Right ventricle myocardium superior (tissue), 1 donor: ENCODE measurements at regions not wholly inside any gene's neighbourhood (a gene's known extent, or its start where the extent isn't known, plus 50 kb on each side); places are given as distances from the start of the nearest gene placed in this dataset.
"Not testable (repeated sequence)": the region's sequence is repeated elsewhere in the genome, so short reads cannot be mapped to it uniquely, and the experiment has no call there.

Source experiments
- ATAC-seq: fragments of 200-7000 bp; cut with Tn5 transposase; one replicate; pipeline ENCODE4 v1.9.1; 2020; ENCODE audit warnings: mild to moderate bottlenecking; ENCODE audit not compliant: poor library complexity
- DNase-seq: peaks from one replicate; pipeline ENCODE4 v3.0.0-alpha.2; 2020
- intact Hi-C: fragments of 100-400 bp; cut with DNase I; formaldehyde crosslinking; loops from one replicate; pipeline ENCODE4 v1.11.2; 2022
- donor health status: DM: no; HTN: yes; CAD: no; lungs with severe emphysema.

DNA sequence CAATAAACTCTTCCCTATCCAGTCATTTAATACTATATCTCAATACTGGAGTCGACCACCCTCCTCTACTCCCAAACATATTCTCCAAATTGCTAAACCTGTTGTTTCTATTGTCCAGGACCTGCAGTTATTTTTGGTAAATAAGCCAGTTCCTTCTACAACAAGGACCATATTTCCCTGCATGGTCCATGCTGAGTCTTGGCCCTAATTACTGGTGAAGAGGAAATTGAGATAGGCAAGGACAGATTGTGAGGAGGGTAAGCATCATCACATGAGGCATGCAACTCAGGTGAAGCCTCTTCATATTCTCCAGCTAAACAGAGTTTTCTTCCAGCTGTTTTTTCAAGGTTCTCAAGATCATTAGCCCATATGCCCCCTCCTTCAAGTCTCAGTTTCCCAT, 1193.6 kb downstream of the RAPGEF2 start:
- DNase-seq, result no peak
- ATAC-seq, result no peak
- intact Hi-C loops, result no loop called here

DNA sequence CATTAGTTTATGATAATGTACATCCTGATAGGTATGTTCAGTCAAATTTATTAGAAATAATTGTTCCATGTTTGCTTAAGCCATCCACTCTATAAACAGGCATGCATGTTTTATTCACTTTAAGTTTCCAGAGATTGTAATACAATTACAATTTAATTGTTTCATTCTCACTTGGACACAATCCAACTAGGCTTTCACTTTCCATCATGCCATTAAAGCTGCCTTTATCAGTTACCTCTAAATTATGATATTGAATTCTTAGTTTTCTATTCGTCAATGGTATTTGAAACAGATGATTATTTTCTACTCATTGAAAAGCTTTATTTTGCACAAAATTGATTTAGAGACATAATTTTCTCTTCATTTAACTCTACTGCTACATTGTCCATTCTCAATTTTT, 1196.3 kb downstream of the RAPGEF2 start:
- DNase-seq, result no peak
- intact Hi-C loops, result no loop called here

DNA sequence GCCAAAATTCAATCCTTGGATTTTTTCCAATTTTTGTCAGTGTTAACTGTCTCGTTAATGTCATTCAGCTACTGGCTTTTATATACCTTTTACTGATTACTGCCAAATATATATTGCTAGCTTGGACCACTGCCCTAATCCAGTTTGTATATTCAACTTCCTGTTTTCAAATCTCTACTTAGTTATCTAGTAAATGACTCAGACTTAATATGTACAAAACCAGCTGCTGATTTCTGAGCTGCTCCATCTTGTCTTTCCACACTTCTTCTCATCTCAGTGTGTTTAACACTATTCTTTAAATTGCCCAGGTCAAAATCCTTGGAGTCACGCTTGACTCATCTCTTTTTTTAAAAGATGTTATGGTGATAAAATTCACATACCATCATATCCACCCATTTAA, 1196.7 kb downstream of the RAPGEF2 start:
- ATAC-seq (no peak), DNase-seq (no peak)
- intact Hi-C loops, result no loop called here

More for the DNA sequence above, 1196.3 kb downstream of the RAPGEF2 start:
- ATAC-seq, result no peak

- ATAC-seq, result no peak
- intact Hi-C loops, result no loop called here
- no peak for DNase-seq
These were observed 1213.2 kb downstream of the RAPGEF2 start for GRCh38 chr4:160316036-160316435.

DNA sequence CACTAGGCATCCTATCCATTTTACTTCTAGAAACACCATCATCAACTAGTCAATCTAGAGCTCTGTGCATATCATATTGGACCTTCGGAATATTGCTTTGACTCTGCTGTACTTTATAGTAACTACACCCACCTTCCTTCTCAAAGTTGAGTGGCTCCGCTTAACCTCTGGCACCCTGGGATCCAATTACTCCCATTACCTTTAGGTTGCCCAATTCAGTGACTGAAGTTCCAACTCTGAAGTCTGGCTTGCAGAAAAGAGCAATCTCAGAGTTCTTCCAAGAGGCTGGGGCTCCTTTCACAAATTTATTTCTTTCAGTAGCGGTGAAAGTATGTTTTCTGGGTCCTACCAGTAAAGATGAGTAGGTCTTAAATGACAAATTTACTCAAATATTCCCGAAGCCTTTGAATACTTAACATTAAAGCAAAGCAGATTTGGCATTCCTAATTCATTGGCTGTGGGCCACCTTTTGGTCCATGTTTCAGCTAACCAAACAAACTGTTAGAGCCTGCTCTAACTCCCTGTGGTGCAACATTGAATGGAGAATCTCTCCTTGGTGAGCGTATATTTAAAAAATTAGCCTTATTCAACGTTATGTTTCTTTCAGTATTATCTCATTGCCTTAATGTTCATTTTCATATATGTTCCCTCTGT, 1215.8 kb downstream of the RAPGEF2 start:
- intact Hi-C loops, result no loop called here
- ATAC-seq (no peak), DNase-seq (no peak)

DNA sequence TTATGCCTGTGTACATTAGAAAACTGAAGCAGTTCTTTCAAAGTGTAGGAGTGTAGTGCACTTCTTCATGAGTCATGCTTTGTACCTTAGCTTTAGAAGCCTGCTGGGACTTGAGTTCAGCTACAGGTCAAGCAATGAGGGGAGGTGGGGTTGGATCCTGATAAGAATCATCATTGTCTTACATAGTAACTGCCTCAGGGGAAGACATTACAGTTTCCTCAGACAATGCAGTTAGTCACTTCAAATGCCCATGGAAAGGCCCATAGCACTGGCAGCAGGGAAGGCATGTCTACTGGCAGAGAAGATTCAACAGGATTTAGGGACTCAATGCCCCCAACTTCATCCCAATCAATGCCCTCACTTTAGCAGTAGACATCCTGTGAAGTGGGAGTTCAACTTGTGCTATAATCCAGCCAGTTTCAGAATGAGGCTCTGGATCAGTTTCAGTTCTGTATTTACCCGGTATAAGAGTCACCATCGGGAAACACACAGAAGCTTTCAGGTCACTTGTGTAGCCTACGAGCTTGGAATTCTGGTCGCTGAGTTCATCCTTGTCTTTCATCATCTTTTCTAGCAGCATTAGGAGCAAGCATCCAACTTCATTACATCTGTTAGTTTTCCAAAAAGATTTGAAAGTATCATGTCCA, 1216.5 kb downstream of the RAPGEF2 start:
- no peak for ATAC-seq
- intact Hi-C loops, result no loop called here

GRCh38 chr4:160319868-160320260, 1217.0 kb downstream of the RAPGEF2 start:
- intact Hi-C loops, result no loop called here
- DNase-seq, result no peak
- no peak for ATAC-seq

More for the DNA sequence above, 1216.5 kb downstream of the RAPGEF2 start:
- no peak for DNase-seq

DNA sequence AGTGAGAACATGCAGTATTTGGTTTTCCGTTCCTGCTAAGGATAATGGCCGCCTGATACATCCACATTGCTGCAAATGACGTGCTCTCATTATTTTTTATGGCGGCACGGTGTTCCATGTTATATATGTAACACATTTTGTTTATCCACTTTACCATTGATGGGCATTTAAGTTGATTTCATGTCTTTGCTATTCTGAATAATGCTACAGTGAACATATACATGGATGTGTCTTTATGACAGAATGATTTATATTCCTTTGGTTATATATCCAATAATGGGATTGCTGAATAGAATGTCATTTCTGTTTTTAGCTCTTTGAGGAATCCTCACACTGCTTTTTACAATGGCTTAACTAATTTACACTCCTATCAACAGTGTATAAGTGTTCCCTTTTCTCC, 1223.2 kb downstream of the RAPGEF2 start:
- no peak for ATAC-seq
- intact Hi-C loops, result no loop called here
- no peak for DNase-seq

- DNase-seq (no peak), ATAC-seq (no peak)
- intact Hi-C loops, result no loop called here
These were observed 1244.3 kb downstream of the RAPGEF2 start for GRCh38 chr4:160347197-160347596.

GRCh38 chr4:160350944-160351343, 1248.1 kb downstream of the RAPGEF2 start:
- intact Hi-C loops, result no loop called here
- DNase-seq (no peak), ATAC-seq (no peak)

- intact Hi-C loops, result no loop called here
- no peak for DNase-seq
- no peak for ATAC-seq
These were observed 1249.8 kb downstream of the RAPGEF2 start for GRCh38 chr4:160352637-160353036.

DNA sequence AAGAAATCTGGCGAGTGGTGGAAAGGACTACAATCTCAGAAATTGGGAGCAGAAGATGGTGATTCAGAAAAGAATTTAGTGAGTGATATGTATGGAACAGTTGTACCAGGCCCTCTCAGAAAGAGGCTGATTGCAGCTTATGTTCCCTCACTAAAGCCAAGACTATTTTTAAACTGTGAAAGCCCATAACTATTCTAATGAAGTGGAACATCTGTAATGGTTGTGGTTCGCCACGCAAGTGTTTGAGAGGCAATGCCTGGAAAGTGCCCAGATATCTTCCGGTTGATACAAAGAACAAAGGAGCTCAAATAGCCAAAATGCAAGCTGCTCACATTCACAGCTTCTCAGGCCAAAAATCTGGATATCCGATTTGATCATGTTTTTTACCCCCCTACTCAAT, 1250.7 kb downstream of the RAPGEF2 start:
- ATAC-seq (no peak), DNase-seq (no peak)
- intact Hi-C loops, result no loop called here

GRCh38 chr4:160362478-160362877, 1259.6 kb downstream of the RAPGEF2 start:
- intact Hi-C loops, result no loop called here
- no peak for DNase-seq
- ATAC-seq, result no peak

GRCh38 chr4:160364217-160364616, 1261.3 kb downstream of the RAPGEF2 start:
- intact Hi-C loops, result no loop called here
- no peak for DNase-seq
- no peak for ATAC-seq

GRCh38 chr4:160364665-160365064, 1261.8 kb downstream of the RAPGEF2 start:
- DNase-seq, ATAC-seq, intact Hi-C loops: not testable (repeated sequence)

DNA sequence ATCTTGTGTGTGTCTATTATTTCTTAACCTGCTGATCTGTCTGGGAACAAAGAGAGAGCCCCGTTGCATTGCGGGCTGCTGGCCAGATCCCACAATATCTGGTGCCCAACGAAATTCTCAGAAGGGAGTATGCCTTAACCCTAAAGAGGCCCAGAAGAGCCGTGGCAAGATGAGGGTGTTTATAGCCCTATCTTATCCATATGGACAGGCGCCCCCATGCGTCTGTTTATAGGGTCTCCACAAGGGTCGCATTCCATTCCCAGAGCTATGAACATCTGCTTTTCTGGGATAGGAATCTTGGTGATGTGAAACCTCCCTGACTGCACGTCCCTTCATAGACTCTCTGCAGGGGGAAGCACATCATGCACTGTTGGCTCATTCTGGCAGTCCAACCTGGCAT, 1262.5 kb downstream of the RAPGEF2 start:
- intact Hi-C loops, ATAC-seq: not testable (repeated sequence)
- peak; percentile 24 for DNase-seq

GRCh38 chr4:160370046-160370445, 1267.2 kb downstream of the RAPGEF2 start:
- intact Hi-C loops, result no loop called here
- ATAC-seq (no peak), DNase-seq (no peak)

DNA sequence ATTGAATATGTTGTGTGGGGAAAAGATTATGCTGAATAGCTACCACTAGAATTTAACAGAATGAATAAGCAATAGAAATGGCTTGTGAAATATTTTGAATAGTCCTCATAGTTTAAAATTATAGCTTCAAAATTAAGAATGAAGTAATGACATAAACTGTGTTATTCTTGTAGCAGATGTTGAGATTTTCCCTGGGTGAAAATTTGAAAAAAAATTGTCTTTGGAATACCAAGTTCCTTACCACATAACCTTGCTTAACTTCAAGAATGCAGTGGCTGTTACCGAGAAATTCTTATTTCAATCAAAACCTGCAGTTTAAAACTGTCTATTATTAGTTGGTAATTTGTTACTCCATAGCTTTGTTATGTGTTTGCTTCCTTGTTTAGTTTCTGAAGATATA, 1268.6 kb downstream of the RAPGEF2 start:
- intact Hi-C loops, result no loop called here
- DNase-seq, result no peak
- no peak for ATAC-seq

GRCh38 chr4:160372390-160372789, 1269.5 kb downstream of the RAPGEF2 start:
- ATAC-seq (no peak), DNase-seq (no peak)
- intact Hi-C loops, result no loop called here

DNA sequence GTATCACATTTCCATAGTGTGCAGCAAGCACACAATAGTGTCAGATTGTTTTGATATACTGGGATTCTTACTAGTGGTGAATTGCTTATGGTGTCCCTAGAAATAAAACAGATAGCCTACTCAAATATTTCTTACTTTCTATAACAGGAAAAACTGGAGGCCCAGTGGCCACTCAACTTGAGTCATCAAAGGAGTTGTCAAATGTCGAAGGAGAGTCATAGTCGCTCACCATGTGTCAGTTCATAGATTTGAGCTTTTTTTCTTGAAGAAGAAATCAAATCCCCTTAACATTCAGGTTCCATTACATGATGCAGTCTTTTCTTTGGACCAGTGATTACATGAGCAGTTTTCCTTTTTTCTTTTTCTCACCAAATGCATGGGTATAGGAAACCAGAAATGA, 1271.0 kb downstream of the RAPGEF2 start:
- ATAC-seq (no peak), DNase-seq (no peak)
- intact Hi-C loops, result no loop called here
